LNCaP clone FGC (cell line): ENCODE measurements at regions not wholly inside any gene's neighbourhood (a gene's known extent, or its start where the extent isn't known, plus 50 kb on each side); places are given as distances from the start of the nearest gene placed in this dataset.
A peak's percentile ranks its signal among the peaks of the same experiment; 100 is the strongest.
"Not testable (repeated sequence)": the region's sequence is repeated elsewhere in the genome, so short reads cannot be mapped to it uniquely, and the experiment has no call there.

ENCODE experiments used
- DNase-seq: peaks from one replicate; pipeline ENCODE4 v3.0.0-alpha.2; 2011; ENCODE audit warnings: low read depth
- H3K4me3 ChIP-seq: 2 replicates; pipeline ENCODE4 v1.5.1; 2011; ENCODE audit warnings: mild to moderate bottlenecking, low read depth, low read length, control low read depth
- TF ChIP-seq, protein P1 (sequence below): IDR thresholded peaks from 2 replicates; pipeline ENCODE4 v1.5.1; 2012; ENCODE audit warnings: mild to moderate bottlenecking; ENCODE audit not compliant: control insufficient read depth, insufficient read depth; ENCODE audit errors: extremely low read depth

DNA sequence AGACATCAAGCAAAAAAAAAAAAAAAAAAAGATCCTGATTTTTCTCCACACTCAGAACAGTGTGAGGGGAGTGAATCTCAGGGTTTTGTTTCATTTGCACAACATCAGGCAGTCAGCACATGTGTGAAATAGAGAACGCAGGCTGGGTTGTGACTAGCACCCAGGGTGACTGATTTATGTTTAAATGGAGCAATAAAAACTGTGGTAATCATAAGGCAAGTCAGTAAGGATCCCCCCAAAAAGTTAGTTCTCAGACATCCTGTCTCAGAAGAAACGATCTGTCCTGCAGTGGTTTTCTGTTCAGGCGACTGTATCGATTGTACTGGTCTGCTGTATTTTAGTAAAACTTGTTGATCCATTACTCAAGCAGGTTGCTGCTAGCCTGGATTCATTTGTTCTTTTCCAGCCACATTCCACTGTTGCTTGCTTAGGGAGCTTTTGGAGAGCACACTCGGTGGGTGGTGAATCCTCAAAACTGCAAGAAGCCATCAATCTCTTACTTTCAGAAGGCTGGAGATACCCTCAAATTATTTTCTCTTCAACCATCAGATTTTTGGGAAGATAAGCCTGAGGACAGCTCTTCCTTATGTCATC, 107.1 kb downstream of the DACT1 start:
- TF ChIP-seq, protein P1, sequence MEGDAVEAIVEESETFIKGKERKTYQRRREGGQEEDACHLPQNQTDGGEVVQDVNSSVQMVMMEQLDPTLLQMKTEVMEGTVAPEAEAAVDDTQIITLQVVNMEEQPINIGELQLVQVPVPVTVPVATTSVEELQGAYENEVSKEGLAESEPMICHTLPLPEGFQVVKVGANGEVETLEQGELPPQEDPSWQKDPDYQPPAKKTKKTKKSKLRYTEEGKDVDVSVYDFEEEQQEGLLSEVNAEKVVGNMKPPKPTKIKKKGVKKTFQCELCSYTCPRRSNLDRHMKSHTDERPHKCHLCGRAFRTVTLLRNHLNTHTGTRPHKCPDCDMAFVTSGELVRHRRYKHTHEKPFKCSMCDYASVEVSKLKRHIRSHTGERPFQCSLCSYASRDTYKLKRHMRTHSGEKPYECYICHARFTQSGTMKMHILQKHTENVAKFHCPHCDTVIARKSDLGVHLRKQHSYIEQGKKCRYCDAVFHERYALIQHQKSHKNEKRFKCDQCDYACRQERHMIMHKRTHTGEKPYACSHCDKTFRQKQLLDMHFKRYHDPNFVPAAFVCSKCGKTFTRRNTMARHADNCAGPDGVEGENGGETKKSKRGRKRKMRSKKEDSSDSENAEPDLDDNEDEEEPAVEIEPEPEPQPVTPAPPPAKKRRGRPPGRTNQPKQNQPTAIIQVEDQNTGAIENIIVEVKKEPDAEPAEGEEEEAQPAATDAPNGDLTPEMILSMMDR: no peak
- H3K4me3 ChIP-seq: no peak overlapping the region
- no peak for DNase-seq

DNA sequence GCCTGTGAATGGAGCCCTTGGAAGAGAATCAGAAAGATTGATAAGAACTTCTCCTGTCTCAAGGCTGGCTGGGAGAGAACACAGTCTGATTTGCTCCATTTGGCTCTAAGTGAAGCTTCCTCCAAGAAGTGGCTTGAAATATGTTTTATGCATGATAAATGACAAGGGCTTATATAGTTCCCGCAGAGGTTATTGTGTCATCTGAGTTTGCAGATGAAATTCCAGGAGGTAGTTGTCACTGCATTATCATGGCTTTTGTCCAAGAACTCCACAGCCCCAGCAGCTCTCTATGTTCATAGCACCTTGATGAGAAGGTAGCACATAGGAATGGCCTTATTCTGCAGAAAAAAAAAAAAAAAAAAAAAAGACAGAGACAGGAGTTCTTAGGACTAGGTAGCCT, 108.5 kb downstream of the DACT1 start:
- TF ChIP-seq, protein P1: no peak
- H3K4me3 ChIP-seq: no peak overlapping the region
- peak; percentile 44 for DNase-seq

DNA sequence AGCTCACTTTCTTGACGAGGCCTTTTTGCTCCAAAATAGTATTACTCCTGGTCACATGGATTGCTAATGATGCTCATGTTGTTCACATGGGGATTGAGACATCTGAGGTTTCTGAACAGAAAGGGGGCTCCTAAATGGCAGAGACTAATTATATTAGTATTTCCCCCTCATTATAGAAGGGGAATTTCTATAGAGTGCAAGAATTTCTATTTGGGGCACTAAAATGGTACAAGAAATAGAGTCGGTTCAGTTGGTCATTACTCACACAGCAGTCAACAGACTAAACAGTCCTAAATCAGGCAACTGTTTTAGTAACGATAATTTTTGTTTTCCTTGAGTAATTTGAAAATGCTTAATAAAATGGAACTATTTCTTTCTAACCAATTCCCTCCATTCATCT, 108.9 kb downstream of the DACT1 start:
- TF ChIP-seq, protein P1: no peak
- DNase-seq: no peak
- no peak overlapping the region for H3K4me3 ChIP-seq

DNA sequence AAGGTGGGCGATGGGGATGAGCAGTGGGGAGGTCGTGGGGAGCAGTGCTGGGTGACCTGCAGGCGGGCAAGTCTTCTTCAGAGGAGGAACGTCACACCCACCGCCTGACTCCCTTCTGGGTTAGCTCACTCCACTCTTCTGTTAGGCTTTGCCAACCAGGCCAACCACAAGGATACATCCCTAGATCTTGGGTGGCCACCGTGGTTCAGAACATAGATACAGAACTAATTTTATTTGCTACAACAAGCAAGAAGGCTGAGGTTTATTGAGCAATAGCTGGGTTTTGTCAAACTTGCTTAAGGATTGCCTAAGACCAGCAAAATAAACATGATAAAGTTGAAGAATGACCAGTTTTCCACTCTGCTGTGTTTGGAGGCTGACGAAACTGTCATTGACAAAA, 109.4 kb downstream of the DACT1 start:
- no peak overlapping the region for H3K4me3 ChIP-seq
- TF ChIP-seq, protein P1: no peak
- DNase-seq: no peak

DNA sequence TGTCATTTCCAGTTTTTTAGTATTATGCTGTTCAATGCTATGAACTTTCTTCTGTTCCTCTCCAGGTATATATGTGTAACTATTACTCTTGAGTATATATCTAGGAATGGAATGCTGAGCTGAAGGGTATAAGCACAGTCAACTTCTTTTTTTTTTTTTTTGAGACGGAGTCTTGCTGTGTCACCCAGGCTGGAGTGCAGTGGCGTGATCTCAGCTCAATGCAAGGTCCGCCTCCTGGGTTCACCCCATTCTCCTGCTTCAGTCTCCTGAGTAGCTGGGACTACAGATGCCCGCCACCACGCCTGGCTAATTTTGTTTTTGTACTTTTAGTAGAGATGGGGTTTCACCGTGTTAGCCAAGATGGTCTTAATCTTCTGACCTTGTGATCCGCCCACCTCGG, 110.5 kb downstream of the DACT1 start:
- not testable (repeated sequence) for H3K4me3 ChIP-seq, DNase-seq

DNA sequence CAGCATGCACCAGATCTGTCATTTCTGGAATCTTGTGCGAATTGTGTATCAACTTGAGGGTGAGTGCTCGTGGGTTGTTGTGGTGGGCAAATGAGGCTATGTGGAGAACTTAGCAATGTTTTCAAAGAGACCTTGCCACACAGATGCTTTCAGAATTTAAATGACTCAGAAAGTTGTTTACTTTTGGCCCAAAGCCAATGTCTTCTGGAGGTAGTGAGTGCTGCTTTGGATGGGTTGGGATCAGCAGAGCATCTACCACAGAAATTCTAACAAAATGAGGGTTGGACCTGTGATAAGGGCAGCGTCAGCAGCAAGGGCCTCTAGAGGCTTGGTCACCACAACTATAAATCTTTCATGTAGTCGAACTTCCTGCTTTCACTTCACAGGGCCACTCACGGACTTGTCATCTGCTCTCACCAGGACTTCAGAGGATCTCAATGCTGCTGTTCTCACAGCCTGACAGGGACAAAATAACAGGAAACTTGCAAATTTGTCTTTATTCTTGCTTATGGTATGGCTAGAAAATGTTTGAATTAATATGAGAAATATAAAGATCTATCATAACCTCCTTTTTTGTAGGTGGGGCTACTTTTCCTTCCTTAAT, 111.4 kb downstream of the DACT1 start:
- TF ChIP-seq, protein P1: no peak
- H3K4me3 ChIP-seq: no peak overlapping the region
- DNase-seq: no peak

DNA sequence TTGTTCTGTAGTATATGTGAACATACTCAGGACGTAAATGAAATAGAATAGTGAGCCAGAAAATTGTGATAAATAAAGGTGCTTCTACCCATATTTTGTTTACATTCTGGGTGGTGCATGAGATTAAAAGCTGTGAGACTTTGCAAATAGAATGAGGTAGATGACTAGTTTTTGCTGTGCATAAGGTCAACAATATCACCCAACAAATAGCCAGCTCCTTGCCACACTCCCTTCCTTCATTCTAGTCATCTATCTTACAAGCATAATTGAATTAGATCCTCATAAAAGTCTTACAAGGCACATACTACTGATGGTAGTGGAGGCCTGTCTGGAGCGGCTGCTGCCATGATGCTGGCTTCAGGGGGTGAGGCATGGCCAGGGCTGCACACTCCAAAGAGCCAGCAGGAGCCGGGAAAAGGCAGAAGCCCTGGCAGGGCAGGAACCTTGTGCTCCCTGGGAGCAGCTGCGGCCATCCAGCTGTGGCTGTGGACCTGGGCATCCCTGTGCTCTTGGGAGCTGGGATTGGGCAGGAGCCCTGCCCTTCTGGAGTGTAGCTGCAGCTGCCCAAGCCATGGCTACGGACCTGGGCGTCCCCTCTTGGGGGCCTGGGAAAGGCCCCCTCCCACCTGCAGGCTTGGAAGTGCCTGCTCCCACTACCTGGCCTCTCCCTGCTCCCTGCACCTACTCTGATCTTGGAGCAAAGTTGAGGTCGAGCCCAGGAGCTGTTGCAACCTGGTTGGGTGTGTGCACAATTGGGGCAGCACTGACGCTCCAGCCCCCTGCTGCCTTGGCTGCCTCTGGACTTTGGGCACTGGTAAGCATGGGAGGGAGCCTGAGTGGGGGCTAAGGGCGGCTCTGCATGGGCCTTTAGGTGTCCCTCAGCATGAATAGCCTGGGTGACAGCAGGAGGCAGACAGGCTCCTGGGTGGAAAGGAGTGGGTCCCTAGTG, 112.8 kb downstream of the DACT1 start:
- DNase-seq: no peak
- TF ChIP-seq, protein P1: no peak
- H3K4me3 ChIP-seq: no peak overlapping the region
